NCI-H524 treated with DMSO at 0.1 percent for 48 hours (cell line): ENCODE measurements at regions not wholly inside any gene's neighbourhood (a gene's known extent, or its start where the extent isn't known, plus 50 kb on each side); places are given as distances from the start of the nearest gene placed in this dataset.

Experiments
- DNase-seq: peaks from one replicate; lab custom pipeline; 2025; lab: John Stamatoyannopoulos, UW

DNA sequence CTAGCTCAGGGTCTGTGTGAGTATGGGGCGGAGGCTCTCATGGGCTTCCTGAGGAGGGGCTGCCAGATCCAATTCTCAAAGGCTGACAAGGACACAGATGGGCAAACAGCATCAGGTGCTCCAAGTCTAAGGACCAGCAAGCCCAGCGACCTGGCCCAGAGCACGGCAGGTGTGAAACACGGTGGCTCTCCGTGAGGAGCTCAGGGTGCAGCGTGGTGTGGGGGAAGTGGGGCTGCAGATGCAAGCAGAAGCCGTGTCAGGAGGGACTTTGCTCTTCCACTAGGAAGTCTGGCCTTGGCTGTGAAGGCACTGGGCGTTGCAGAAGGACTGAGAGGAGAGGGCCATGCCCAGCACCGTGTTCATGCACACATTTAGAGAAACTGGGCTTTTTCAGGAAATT is 420.0 kb downstream of the GADD45G start:
- no peak for DNase-seq

DNA sequence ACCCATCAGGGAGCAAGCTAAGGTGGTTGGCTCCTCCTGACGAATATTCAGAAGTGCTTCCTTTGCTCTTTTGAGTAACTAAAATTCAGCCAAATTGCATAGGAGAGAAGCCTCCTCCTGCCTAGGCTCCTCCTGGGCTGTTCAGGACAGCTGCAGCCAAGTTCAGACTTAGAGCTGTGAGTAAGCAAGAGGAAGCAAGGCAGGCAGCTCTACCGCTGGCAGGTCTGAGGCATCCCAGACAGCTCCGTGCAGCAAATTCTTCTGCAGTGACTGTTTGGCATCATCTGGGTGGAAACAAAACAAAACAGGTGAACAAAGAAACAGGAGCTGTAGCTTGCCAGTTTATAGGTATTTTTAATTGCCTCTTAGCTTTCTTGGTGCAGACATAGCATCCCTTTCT is 421.0 kb downstream of the GADD45G start:
- no peak for DNase-seq

DNA sequence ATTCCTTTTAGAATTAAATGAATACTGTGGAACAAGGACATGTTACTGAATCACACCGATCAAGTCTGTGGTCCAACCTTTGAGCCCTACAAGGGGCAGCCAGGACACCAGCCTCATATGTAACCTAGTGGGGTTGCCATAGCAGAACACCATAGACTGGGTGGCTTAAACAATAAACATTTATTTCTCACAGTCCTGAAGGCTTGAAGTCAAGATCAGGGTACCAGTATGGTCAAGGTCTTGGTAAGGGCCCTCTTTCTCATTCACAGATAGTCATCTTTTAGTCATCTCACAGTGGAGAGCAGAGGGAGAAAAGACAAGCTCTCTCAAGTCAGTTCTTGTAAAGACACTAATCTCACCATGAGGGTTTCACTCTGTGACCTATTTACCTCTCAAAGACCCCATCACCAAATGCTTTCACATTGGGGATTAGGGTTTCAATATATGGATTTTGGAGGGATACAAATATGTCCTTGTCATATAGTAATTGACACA is 422.5 kb downstream of the GADD45G start:
- DNase-seq, result no peak

DNA sequence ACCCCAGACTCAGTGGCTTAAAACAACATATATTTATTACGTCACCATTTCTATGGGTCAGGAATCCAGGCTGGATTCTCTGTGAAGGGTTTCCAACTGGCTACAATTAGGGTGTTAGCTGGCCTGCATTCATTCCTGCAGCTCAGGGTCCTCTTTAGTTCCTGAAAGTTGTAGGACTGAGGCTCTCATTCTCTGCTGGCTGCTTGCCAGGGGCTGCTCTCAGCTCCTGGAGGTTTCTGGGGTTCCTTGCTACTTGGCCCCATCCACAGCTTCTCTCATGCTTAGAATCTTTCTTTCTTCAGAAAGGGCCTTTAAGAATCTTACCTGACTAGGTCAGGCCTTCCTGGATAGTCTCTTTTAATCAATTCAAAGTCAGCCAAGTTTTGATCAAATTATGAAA is 424.6 kb downstream of the GADD45G start:
- no peak for DNase-seq

DNA sequence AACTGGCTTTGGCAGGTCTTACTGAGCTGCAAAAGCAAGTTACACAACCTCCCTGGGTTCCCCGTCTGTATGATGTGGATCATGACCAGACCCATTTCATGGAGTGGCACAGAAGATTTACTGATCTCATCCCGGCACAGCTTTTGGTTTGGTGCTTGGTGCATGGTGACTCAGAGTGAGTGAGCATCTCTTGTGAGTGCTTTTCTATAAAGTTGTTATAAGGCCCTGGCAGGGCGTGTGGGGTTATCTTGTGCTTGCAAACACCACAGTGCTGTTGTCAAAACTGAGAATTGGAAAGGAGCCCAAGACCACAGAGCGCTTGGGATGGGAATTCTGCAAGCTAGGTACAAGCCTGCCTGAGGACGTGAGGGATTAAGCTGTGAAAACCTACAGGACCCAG is 425.2 kb downstream of the GADD45G start:
- DNase-seq, result no peak

DNA sequence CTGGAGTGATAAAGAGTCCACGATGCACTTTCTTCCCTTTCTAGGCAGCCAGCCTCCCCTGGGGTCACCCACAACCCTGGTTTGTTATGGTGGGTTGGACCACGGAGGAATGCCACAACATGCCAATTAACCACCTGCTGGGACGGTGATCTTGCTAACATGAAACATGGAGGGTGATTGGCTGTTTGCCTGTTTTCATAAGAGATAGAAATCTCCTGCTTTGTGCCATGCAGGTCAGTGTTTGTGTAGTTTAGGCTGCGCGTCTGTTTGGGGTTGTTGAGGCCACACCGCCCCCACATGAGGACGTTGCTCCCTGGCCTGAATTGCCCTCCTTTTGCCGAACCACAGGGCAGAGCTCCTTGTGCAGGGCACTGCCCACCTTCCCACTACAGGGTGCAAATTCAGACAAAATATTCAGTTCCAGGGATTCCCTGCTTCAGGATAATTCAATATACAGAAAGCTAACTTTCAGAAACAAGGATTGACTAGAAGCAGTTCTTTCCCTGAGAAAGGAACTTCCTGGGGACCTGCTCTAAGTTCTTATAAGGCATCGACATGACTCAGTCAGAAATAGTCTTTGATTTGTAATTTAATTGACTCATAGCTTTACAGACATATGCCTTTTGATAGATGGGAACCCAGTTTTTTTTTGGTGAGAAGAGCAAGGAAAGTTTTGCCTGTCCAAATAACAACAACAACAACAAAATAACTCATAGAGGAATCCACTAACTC is 427.6 kb downstream of the GADD45G start:
- DNase-seq, result no peak

DNA sequence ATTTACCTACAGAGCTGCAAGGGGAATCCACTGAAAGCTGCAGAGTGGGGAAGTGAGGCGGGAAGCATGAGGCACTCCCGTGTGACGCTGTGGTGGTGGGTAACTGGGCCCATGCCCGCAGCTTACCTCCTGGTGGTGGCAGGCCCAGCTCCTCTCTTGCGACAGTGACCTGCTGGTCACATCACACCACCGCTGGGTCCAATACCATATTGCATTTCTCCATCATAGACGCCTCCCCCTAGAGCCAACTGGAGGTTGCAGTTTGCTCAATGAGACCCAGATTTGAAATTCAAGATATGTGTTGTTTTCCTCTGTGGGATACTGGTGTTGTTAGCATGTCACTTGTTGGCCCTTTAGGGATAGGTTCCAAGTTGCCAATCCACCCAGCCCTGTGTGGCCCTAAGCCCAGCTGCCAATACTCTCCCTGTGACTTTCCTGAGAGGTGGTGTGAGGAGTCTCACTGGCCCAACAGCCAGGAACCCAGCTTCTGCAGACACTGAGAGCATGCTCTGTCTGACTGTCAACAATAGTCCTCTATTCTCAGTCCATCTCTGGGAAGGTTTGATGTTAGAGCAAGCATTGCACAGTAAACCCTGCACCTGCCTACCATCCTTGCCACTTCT is 428.3 kb downstream of the GADD45G start:
- DNase-seq, result no peak

DNA sequence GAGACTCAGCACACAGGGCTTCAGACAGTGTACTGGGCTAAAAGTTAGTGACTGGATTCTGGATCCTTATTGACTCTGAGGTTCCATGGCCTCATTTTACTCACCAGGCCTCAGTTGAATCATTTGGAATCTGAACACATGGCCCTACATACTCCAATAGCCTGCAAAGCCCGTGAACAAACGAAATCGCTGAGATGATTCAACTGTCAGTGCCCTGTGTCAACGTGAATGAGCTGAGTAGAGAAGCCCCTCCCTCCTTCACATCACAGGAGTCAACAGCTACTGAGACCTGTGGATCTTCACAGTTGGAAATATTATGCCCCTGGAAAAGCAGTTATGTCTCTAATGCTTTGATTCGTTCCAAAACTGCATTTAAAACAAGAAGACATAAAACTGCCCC is 429.3 kb downstream of the GADD45G start:
- DNase-seq, result no peak

DNA sequence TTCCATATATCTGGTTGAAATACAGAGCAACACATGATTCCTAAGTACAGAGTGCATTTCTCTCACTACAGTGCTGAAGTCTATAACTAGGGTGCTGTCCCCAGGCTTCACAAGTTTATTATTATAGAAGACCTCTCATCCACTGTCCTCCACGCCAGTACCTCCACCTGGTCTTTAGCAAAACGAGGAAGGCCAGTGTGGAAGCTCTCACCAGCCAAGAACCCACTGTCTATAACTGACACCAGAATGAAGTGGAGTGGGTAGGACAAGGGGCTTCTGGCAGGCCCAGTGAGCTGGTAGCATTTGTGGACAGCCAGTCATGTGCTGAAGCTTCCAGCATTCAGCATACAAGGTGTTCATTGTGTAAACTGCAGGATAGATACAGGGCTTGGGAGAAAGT is 430.7 kb downstream of the GADD45G start:
- DNase-seq, result no peak

DNA sequence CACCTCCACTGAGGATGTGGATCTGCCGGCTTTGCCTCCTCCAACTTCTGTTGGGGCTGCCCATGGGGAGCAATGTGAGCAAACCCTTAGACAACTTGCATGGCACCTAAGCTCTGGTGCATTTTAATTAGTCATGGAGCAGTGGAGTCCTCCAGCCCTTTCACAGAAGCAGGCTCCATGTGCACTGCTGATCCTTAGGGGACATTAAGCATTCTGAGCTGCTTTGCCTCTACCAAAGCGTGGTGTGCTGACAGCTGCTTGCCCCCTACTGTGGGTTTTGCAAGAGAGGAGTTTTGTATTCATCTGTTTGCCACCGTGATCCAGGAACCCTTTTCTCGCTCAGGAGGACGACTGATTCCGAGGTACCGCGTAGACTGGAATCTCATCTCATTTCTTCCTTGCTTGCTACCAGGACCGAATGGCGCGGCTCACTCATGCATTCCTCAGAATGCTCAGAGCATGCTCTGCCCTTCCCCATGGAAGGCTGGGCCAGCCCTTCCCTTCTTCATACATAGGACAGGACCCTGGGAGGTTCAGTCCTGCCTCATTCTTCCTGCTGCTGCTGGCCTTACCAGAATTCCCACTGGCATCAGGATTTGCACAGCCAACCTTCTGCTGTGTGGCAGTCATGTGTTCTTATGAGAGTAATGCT is 432.5 kb downstream of the GADD45G start:
- DNase-seq, result no peak

DNA sequence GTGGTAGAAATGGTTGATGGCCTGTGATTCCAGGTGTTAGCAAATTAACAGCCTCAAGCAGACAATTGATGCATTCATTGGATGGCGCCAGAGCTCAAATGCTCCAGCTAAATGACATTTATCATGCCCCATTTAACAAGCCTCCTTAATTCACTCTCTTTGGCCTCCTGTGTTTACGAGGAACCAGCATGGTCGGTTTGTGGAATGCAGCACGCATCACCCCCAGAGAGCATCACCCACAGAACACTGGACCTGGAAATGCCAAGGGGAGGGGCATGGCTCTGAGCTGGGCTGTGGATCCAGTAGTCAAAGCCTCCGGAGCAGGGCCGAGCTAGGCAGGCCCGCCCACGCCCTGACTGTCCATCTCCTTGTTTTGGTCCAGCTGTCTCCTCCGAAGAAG is 434.0 kb downstream of the GADD45G start:
- no peak for DNase-seq

DNA sequence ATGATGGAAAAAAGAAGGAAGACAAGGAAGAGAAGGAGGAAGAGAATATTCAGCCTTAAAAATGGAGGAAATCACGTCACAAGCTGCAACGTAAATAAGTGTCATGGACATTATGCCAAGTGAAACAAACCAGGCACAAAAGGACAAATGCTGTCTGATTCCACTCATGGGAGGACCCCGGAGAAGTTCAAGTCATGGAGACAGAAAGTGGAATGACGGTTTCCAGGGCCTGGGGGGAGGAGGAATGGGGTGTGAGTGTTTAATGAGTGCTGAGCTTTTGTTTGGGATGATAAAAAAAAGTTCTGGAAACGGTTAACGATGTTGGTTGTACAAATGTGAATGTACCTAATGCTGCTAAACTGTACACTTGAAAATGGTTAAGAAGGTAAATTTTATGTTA is 439.5 kb downstream of the GADD45G start:
- DNase-seq, result no peak

DNA sequence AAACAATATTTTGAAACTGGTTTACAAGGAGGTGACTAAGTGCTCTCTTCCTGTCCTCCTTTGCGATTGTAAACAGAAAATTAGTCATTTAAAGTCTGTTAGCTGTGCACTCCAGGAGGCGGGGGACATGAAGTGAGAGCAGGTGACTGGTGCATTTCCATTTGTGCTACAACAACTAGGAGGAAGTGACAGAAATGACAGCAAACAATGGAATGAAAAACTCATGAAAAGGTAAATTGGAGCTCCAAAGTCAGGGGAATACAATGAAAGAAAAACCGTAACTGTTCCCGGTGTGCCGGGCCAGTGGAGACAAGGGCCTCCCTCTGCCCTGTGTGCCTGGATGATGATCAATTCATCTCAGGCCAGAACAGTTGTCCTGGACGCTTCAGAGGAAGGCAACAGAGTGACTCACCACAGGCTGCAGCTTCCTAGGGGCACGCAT is 439.9 kb downstream of the GADD45G start:
- no peak for DNase-seq

DNA sequence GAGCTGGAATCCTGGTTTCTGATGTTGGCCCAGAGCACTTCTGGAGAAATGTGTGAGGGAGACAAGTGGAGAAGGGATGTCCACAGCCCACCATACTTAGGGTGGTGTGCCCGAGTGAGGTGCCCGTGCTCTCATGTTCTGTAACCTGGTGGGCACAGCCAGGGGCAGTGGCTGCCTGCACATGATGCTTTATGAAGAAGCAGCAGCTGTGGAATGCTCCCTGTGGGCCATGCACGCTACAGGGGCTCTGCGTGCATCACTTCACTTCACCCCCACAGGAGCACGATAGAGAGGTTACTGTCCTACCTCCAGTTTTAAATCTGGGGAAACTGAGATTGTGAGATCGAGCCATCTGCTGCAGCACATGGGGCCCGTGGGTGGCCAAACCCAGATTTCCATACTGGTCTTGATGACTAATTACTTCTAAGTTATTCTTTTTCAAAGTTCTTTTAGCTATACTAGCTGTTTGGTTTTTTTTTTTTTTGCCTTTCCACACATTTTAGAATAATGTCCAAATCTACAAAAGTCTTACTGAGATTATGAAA is 441.6 kb downstream of the GADD45G start:
- no peak for DNase-seq

DNA sequence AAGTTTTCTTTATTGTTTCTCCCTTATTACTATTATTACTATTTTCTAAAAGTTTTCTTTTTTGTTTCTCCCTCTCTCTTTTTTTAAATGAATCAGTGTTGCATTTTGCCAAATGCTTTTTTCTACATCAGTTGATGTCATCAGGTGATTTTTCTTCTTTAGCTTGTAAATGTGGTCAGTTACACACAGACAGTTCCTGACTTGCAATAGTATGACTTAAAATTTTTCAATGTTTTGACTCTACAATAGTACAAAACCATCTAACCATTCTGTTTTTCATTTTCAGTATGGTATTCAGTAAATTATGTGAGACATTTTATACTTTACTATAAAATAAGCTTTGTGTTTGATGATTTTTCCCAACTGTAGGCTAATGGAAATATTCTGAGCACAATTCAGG is 443.0 kb downstream of the GADD45G start:
- no peak for DNase-seq

DNA sequence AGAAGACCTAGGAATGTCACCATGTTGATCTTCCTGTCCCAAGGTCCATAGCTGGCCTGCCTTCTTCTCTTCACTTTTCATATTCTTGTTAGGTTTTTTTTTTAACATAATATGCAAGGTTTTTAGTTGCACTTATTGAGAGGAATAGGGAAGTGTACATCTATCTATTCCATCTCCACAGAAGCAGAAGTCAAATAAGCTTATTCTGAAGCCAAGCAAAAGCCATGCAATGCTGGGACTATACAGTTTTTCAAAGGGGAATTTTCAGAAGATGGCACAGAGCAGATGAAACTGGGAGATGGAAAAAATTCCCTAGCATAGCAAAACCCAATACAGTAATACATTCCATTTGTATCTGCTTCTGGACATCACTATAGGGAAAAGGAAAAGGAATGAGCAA is 447.6 kb downstream of the GADD45G start:
- DNase-seq, result no peak

DNA sequence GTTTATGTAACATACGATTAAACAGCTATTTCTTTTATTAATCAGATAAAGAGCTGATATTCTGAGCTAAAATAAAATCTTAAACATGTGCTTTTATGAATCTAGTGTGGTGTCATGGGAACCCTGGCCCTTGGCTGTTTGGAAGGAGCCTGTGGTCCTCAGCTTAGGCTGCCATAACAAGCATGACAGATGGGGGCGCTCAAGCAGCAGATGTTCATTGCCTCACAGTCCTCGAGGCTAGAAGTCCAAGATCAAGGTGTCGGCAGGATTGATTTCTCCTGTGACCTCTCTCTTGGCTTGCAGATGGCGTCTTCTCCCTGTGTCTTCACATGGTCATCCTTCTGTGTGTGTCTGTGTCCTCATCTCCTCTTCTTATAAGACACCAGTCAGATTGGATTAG is 448.2 kb downstream of the GADD45G start:
- no peak for DNase-seq

DNA sequence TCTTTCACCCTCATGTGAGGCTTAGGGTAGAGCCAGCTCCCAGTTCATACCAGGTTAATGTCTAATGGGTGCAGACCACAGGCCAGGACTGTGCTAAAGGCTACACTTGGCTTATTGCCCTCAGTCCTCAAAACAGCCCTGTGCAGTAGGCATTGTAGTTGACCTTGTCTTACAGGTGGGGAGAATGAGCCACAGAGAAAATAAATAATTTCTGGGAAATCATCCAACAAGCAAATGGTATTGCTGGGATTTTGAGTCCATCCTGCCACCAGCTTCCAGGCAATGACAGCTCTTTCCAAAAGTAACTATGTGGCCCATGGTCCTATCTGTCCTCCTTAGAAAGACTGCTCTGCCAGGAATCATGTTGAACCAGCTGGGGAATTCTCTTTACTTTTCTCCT is 450.0 kb downstream of the GADD45G start:
- DNase-seq, result no peak

DNA sequence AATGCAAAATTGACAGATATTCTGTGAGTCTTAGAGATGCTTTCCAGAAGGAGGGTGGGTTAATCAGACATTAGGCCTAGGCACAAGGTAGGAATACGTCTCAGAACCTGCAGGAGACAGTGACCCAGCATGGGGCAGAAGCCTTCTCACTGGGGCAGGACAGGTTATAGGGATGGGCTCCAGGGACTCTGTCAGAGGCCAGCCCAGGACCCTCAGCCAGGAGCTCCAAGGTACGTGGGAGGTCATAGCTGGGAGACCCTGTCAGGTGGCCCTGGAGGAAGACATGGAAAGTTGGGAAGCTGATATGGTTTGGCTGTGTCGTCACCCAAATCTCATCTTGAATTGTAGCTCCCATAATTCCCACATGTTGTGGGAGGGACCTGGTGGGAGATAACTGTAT is 450.4 kb downstream of the GADD45G start:
- DNase-seq, result no peak

DNA sequence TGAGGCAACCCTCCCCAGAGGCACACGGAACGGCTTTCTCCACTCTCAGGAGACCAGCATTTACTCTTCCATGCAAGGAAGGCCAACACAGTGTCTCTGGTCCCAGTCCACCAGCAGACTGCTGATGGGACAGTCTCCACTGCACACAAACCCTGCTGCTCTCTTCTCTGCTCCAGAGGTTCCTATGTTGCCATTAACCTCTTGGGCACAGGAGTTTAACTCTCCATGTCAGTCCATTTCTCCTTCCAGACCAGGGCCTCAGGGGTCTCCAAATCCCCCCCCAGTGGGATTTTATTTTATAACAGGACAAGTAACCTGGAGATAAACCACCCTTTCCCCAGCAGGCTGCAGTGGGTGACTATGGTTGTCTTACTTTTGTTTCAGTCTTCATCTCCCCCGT is 452.5 kb downstream of the GADD45G start:
- DNase-seq, result no peak

DNA sequence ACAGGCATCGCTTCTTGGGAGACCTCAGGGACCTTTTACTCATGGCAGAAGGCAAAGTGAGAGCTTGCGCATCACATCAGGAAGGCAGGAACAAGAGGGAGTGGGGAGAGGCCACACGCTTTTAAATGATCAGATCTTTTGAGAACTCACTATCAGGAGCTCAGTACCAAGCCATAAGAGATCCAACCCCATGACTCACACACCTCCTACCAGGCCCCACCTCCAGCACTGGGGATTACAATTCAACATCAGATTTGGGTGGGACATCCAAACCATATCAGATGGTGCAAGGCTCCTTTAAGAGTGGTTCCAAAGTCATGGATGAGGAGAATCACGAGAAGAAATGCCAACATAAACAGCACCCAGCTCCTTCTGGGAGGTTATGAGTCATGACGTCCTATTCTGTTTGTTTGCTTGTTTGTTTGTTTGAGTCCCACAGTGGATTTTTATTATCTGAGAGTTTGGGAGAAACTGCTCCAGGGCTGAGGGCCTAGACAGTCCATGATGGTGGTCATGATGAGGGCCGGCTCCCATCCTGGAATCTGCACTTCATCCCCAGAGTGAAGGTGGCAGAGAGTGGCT is 453.5 kb downstream of the GADD45G start:
- no peak for DNase-seq

DNA sequence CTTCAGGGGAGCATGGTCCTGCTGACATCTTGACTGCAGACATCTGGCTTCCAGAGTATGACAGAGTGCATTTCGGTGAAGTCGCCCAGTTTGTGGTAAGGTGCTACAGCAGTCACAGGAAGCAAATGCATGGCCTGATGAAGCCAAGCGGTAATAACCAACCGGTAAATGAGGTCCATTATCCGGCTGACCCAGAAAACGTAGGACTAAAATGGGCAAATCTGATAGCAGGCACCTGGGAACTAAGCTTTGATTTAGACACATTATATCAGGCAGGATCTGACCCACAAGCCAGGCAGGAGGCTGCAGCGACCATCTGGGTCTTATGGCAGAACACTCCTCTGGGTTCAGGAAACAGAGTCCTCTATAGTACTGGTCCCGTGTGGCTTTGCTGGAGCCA is 454.6 kb downstream of the GADD45G start:
- DNase-seq, result no peak

DNA sequence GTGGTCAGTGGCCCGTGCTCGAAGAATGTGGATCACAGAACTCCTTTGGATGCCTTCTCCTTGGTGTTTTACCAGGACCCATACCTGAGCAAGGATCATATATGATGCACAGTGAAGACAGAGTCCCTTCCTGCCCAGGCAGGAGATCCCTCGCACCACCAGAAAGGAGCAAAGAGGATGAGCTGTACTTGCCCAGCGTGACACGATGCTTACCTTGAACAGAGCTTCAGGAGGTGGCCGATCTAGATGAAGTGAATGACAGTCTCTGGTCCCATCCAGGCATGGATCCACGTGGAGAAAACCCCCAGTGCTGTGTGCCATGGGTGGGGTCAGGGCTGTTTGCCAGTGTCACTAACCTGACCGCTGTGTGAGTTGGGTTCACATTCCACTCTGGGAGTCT is 455.4 kb downstream of the GADD45G start:
- DNase-seq, result no peak
